ENCODE measurements at regions not wholly inside any gene's neighbourhood (a gene's known extent, or its start where the extent isn't known, plus 50 kb on each side); places are given as distances from the start of the nearest gene placed in this dataset.

GRCh38 chr6:80457439-80457933, 351.0 kb downstream of the BCKDHB start:
- TF ChIP-seq, protein P1, sequence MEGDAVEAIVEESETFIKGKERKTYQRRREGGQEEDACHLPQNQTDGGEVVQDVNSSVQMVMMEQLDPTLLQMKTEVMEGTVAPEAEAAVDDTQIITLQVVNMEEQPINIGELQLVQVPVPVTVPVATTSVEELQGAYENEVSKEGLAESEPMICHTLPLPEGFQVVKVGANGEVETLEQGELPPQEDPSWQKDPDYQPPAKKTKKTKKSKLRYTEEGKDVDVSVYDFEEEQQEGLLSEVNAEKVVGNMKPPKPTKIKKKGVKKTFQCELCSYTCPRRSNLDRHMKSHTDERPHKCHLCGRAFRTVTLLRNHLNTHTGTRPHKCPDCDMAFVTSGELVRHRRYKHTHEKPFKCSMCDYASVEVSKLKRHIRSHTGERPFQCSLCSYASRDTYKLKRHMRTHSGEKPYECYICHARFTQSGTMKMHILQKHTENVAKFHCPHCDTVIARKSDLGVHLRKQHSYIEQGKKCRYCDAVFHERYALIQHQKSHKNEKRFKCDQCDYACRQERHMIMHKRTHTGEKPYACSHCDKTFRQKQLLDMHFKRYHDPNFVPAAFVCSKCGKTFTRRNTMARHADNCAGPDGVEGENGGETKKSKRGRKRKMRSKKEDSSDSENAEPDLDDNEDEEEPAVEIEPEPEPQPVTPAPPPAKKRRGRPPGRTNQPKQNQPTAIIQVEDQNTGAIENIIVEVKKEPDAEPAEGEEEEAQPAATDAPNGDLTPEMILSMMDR (IDR thresholded peaks at IDR 0.05) = no peak
- TF ChIP-seq POLR2A (IDR thresholded peaks at IDR 0.05) = no peak

Measured in testis (tissue), 2 donors.